ENCODE measurements at regions not wholly inside any gene's neighbourhood (a gene's known extent, or its start where the extent isn't known, plus 50 kb on each side); places are given as distances from the start of the nearest gene placed in this dataset.
A peak's percentile ranks its signal among the peaks of the same experiment; 100 is the strongest.

DNA sequence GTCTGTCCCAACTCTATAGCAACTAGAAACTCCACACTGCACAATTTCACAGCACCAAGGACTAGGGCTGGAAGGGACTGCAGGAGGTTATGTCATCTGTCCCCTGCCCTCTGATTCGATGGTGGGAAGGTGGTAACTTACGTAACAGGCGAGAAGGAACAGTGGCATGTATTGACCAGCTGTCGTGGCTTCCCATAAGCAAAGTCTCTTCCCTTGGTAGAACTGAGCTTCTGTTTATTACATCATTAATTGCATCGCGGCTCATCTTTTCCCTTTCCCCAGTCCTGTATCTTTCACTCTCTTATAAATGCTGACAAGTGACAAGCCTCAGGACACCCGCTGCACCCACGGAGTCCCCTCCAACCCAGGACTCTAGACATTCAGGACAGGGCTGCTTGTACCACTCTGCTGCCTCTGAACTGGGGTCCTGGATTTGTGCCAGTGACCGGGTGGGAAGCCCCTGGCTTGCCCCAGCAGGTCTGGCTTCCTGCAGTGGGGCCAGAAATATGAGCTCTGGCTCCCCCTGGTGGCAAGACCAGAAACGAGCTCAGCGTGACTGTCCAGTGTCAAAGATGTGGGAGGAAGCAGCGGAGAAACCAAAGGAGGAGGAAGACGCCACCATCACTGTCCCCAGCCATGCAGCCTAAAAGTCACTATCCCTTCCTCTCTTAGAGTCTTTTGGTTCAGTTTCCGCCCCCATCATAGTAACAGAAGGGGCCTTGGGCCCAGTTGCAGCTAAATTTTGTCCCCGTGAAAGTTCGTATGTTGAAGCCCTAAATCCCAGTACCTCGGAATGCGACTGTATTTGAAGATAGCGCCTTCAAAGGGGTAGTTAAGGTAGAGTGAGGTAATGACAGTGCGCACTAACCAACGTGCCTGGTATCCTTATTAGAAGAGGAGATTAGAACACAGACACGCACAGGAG lies 84.5 kb downstream of the ISX start:
- 48 to 63% (median 54%) methylated on average over 19 to 22 of the region's 22 CpGs for WGBS, 4 donors

DNA sequence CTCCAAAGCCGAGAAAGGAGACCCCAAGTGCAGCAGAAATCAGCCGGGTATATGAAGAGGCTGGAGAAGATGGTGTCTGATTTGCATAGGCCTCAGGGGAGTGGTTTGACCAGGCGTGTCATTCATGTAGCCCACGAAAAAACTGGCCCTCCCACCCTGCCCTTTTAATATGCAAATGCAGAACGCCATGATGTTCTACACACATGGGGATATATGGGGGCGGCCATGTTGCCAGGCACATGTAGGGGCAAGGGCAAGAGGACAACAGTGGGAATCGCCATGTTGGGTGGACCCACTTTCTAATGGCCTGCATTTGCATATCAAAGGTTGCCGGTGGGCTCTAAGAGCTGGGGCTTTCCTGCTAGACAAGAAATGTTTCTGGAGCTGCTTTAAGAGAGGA lies 86.4 kb downstream of the ISX start:
- Histone ChIP-seq H3K27me3 (peaks cover 2% of the 10 kb centered on the region), H3K36me3 (replicated peaks in 1 of 2) (no peaks in the 10 kb centered on the region), H3K4me3 (no peak overlapping the region), H3K9me3 (replicated peaks in 1 of 3) (no peaks in the 10 kb centered on the region), H3K27ac (no peak overlapping the region), H3K4me1 (replicated peaks in 1 of 2) (no peaks in the 10 kb centered on the region)
- DNase-seq, result no peak
- WGBS, 4 donors, result 60 to 78% (median 61%) methylated on average over 8 of the region's 8 CpGs
- TF ChIP-seq, protein P1, sequence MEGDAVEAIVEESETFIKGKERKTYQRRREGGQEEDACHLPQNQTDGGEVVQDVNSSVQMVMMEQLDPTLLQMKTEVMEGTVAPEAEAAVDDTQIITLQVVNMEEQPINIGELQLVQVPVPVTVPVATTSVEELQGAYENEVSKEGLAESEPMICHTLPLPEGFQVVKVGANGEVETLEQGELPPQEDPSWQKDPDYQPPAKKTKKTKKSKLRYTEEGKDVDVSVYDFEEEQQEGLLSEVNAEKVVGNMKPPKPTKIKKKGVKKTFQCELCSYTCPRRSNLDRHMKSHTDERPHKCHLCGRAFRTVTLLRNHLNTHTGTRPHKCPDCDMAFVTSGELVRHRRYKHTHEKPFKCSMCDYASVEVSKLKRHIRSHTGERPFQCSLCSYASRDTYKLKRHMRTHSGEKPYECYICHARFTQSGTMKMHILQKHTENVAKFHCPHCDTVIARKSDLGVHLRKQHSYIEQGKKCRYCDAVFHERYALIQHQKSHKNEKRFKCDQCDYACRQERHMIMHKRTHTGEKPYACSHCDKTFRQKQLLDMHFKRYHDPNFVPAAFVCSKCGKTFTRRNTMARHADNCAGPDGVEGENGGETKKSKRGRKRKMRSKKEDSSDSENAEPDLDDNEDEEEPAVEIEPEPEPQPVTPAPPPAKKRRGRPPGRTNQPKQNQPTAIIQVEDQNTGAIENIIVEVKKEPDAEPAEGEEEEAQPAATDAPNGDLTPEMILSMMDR (IDR thresholded peaks at IDR 0.05), result no peak
- TF ChIP-seq POLR2A (IDR thresholded peaks at IDR 0.05), result no peak
- intact Hi-C loops (cut with DNase I), result no loop called here

More for the DNA sequence above, 84.5 kb downstream of the ISX start:
- no peak for TF ChIP-seq POLR2A (IDR thresholded peaks at IDR 0.05)
- TF ChIP-seq, protein P1 (IDR thresholded peaks at IDR 0.05), result peak; percentile 44 to 63 (median 52)
- DNase-seq, result peak; percentile 27 to 73 (median 51)
- H3K27me3 ChIP-seq, result peaks cover 2% of the 10 kb centered on the region
- H3K4me1 ChIP-seq (replicated peaks in 1 of 2), result no peaks in the 10 kb centered on the region
- intact Hi-C loops (cut with DNase I), result no loop called here
- no peak overlapping the region for H3K4me3 ChIP-seq
- no peaks in the 10 kb centered on the region for H3K36me3 ChIP-seq (replicated peaks in 1 of 2)
- no peak overlapping the region for H3K27ac ChIP-seq
- no peaks in the 10 kb centered on the region for H3K9me3 ChIP-seq (replicated peaks in 1 of 3)

DNA sequence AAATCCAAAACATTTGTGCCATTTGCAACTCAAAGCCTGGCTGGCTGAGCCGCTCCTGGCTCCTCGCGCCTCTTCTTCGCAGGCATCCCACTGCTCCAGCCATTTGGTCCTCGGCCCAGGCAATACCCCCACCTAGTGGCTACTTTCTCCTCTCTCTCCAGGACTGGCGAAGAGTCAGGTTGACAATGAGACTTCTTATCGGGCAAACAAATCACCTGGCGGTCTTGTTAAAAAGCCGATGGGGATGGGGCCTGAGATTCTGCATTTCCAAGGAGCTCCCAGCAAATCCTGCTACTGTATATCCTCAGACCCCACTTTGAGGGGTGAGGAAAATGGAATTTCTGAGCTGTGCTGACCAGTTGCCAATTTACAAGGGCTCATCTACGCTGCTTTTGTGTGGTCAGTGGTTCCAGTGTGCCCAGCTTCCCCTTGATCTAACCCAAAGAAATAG lies 89.0 kb downstream of the ISX start:
- Histone ChIP-seq H3K4me1 (replicated peaks in 1 of 2) (no peaks in the 10 kb centered on the region), H3K27ac (no peak overlapping the region), H3K4me3 (no peak overlapping the region), H3K36me3 (replicated peaks in 1 of 2) (no peaks in the 10 kb centered on the region), H3K27me3 (peaks cover 10% of the 10 kb centered on the region), H3K9me3 (replicated peaks in 1 of 3) (no peaks in the 10 kb centered on the region)
- intact Hi-C loops (cut with DNase I), result no loop called here
- peak; percentile 31 to 74 (median 58) for DNase-seq
- WGBS, 4 donors, result 8 to 18% (median 14%) methylated on average over 10 of the region's 10 CpGs
- TF ChIP-seq POLR2A (IDR thresholded peaks at IDR 0.05), result no peak
- TF ChIP-seq, protein P1 (IDR thresholded peaks at IDR 0.05), result peak; percentile 36 to 65 (median 52)

DNA sequence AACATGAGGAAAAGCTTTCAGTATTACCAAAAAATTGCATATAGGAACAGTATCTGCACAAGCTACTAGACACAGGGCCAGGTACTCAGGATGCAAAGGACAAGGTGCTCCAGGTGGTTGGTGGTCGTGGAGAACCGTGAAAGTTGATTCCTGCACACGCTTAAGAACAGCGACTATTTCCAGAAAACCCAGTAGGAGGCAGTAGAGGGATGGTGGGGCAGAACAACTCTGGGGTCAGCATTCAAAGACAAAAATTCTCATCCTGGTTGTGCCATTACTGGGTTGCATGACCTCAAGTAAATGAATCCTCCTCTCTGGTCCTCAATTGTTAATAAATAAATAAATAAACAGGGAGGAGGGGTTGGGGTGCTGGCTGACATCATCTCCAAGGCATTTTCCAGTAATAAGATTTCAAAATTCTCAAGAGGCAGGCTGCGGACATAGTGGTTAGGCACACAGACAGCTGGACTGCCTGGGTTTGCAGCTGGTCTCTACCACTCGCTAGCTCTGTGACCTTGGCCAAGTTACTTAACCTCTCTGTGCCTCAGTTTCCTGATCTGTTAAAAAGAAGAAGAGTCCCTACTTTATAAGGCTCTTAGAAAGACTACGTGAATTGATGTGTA lies 89.6 kb downstream of the ISX start:
- H3K27me3 ChIP-seq, result peaks cover 10% of the 10 kb centered on the region
- H3K4me3 ChIP-seq, result no peak overlapping the region
- no peaks in the 10 kb centered on the region for H3K4me1 ChIP-seq (replicated peaks in 1 of 2)
- H3K9me3 ChIP-seq (replicated peaks in 1 of 3), result no peaks in the 10 kb centered on the region
- intact Hi-C loops (cut with DNase I), result no loop called here
- WGBS, 4 donors, result 49 to 52% (median 50%) methylated on average over 7 of the region's 7 CpGs
- no peak for DNase-seq
- no peak overlapping the region for H3K27ac ChIP-seq
- TF ChIP-seq POLR2A (IDR thresholded peaks at IDR 0.05), result no peak
- TF ChIP-seq, protein P1 (IDR thresholded peaks at IDR 0.05), result no peak
- H3K36me3 ChIP-seq (replicated peaks in 1 of 2), result no peaks in the 10 kb centered on the region
